ENCODE measurements at regions not wholly inside any gene's neighbourhood (a gene's known extent, or its start where the extent isn't known, plus 50 kb on each side); places are given as distances from the start of the nearest gene placed in this dataset.

- no peak overlapping the region for H3K27ac Mint-ChIP-seq (ENCODE audit: unreplicated experiment)
- H3K36me3 Mint-ChIP-seq (ENCODE audit: low read depth): peaks cover 3% of the 10 kb centered on the region
Observed at GRCh38 chr2:238652771-238653157, 195.1 kb upstream of the TWIST2 start.

DNA sequence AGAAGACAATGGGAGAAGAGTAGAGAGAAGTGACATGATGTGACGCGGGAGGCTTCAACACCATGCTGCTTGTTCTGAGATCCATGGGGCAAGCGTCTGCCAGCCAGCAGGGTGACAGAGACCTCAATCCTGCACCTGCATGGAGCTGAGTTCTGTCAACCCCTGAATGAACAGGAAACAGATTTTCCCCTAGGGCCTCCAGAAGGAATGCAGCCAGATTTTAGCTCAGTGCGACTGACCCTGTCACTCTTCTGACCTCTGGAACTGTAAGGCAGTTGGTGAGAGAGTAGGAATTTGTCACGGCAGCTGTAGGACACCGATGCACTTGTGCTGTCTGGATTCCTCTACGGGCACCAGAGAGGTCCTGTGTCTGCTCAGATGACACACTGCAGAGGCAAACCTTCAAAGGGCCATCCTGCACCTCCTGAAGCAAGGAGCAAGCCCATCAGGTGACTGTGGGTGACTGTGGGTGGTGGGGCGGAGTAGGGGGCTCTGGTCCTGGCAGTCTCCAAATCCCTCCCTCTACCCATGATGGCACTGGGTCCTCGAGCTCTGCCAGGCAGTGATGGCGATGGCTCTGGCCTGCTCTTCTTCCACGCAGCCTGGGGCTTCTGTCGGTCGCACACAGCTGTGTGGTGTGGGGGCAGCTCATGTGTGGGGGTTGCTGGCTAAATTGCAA, 194.3 kb upstream of the TWIST2 start:
- Mint-ChIP-seq H3K27ac (ENCODE audit: unreplicated experiment) (no peak overlapping the region), H3K4me1 (ENCODE audit: low read depth) (no peaks in the 10 kb centered on the region), H3K9me3 (ENCODE audit: low read depth) (no peaks in the 10 kb centered on the region), H3K27me3 (ENCODE audit: low read depth) (peaks cover 12% of the 10 kb centered on the region), H3K4me3 (ENCODE audit: unreplicated experiment) (no peak overlapping the region), H3K36me3 (ENCODE audit: low read depth) (peaks cover 3% of the 10 kb centered on the region)
- TF ChIP-seq, protein P1, sequence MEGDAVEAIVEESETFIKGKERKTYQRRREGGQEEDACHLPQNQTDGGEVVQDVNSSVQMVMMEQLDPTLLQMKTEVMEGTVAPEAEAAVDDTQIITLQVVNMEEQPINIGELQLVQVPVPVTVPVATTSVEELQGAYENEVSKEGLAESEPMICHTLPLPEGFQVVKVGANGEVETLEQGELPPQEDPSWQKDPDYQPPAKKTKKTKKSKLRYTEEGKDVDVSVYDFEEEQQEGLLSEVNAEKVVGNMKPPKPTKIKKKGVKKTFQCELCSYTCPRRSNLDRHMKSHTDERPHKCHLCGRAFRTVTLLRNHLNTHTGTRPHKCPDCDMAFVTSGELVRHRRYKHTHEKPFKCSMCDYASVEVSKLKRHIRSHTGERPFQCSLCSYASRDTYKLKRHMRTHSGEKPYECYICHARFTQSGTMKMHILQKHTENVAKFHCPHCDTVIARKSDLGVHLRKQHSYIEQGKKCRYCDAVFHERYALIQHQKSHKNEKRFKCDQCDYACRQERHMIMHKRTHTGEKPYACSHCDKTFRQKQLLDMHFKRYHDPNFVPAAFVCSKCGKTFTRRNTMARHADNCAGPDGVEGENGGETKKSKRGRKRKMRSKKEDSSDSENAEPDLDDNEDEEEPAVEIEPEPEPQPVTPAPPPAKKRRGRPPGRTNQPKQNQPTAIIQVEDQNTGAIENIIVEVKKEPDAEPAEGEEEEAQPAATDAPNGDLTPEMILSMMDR (IDR thresholded peaks at IDR 0.05): no peak
- DNase-seq (ENCODE audit: low spot score): no peak

More at GRCh38 chr2:238652771-238653157, 195.1 kb upstream of the TWIST2 start:
- Mint-ChIP-seq H3K4me1 (ENCODE audit: low read depth) (no peaks in the 10 kb centered on the region), H3K9me3 (ENCODE audit: low read depth) (no peaks in the 10 kb centered on the region), H3K27me3 (ENCODE audit: low read depth) (peaks cover 10% of the 10 kb centered on the region), H3K4me3 (ENCODE audit: unreplicated experiment) (no peak overlapping the region)
- no peak for DNase-seq (ENCODE audit: low spot score)
- TF ChIP-seq, protein P1 (IDR thresholded peaks at IDR 0.05): no peak

GRCh38 chr2:238654479-238655197, 193.2 kb upstream of the TWIST2 start:
- no peaks in the 10 kb centered on the region for H3K4me1 Mint-ChIP-seq (ENCODE audit: low read depth)
- no peak for DNase-seq (ENCODE audit: low spot score)
- H3K27me3 Mint-ChIP-seq (ENCODE audit: low read depth): peaks cover 12% of the 10 kb centered on the region
- no peak overlapping the region for H3K4me3 Mint-ChIP-seq (ENCODE audit: unreplicated experiment)
- no peak overlapping the region for H3K27ac Mint-ChIP-seq (ENCODE audit: unreplicated experiment)
- TF ChIP-seq, protein P1 (IDR thresholded peaks at IDR 0.05): no peak
- no peaks in the 10 kb centered on the region for H3K9me3 Mint-ChIP-seq (ENCODE audit: low read depth)
- H3K36me3 Mint-ChIP-seq (ENCODE audit: low read depth): peaks cover 4% of the 10 kb centered on the region

GRCh38 chr2:238655198-238655860, 192.6 kb upstream of the TWIST2 start:
- H3K9me3 Mint-ChIP-seq (ENCODE audit: low read depth): no peaks in the 10 kb centered on the region
- H3K4me3 Mint-ChIP-seq (ENCODE audit: unreplicated experiment): no peak overlapping the region
- TF ChIP-seq, protein P1 (IDR thresholded peaks at IDR 0.05): no peak
- no peak for DNase-seq (ENCODE audit: low spot score)
- peaks cover 6% of the 10 kb centered on the region for H3K36me3 Mint-ChIP-seq (ENCODE audit: low read depth)
- H3K27me3 Mint-ChIP-seq (ENCODE audit: low read depth): peaks cover 13% of the 10 kb centered on the region
- no peaks in the 10 kb centered on the region for H3K4me1 Mint-ChIP-seq (ENCODE audit: low read depth)
- no peak overlapping the region for H3K27ac Mint-ChIP-seq (ENCODE audit: unreplicated experiment)

- Mint-ChIP-seq H3K36me3 (ENCODE audit: low read depth) (peaks cover 6% of the 10 kb centered on the region), H3K4me1 (ENCODE audit: low read depth) (no peaks in the 10 kb centered on the region), H3K27ac (ENCODE audit: unreplicated experiment) (no peak overlapping the region), H3K4me3 (ENCODE audit: unreplicated experiment) (no peak overlapping the region), H3K9me3 (ENCODE audit: low read depth) (peaks cover under 1% of the 10 kb centered on the region), H3K27me3 (ENCODE audit: low read depth) (peaks cover 13% of the 10 kb centered on the region)
- TF ChIP-seq, protein P1 (IDR thresholded peaks at IDR 0.05): no peak
- no peak for DNase-seq (ENCODE audit: low spot score)
Observed at GRCh38 chr2:238655974-238656722, 191.7 kb upstream of the TWIST2 start.
